Gastrocnemius medialis (tissue), 4 donors: ENCODE measurements at regions not wholly inside any gene's neighbourhood (a gene's known extent, or its start where the extent isn't known, plus 50 kb on each side); places are given as distances from the start of the nearest gene placed in this dataset.

Experiments
- POLR2A ChIP-seq, 2 donors: fragments of 450-650 bp; IDR thresholded peaks; one replicate each; pipeline ENCODE4 v1.6.1; 2017; ENCODE audit warnings: antibody characterized with exemption in 2 of 2, mild to moderate bottlenecking in 2 of 2, moderate library complexity in 2 of 2
- TF ChIP-seq, protein P1 (sequence below), 5 experiments: fragments of 450-650 bp in 3 of 5; fragments of 200-600 bp in 2 of 5; sonication (generic) in 2 of 5; IDR thresholded peaks in 4 of 5; conservative IDR thresholded peaks in 1 of 5; 1 replicate in 4 of 5; 2 replicates in 1 of 5; pipeline ENCODE4 v1.5.1; 2016 to 2019; ENCODE audit warnings: antibody characterized with exemption in 5 of 5, mild to moderate bottlenecking in 3 of 5, moderate library complexity in 3 of 5

GRCh38 chr1:200316148-200316803 is 93.6 kb downstream of the ZNF281 start:
- TF ChIP-seq, protein P1, sequence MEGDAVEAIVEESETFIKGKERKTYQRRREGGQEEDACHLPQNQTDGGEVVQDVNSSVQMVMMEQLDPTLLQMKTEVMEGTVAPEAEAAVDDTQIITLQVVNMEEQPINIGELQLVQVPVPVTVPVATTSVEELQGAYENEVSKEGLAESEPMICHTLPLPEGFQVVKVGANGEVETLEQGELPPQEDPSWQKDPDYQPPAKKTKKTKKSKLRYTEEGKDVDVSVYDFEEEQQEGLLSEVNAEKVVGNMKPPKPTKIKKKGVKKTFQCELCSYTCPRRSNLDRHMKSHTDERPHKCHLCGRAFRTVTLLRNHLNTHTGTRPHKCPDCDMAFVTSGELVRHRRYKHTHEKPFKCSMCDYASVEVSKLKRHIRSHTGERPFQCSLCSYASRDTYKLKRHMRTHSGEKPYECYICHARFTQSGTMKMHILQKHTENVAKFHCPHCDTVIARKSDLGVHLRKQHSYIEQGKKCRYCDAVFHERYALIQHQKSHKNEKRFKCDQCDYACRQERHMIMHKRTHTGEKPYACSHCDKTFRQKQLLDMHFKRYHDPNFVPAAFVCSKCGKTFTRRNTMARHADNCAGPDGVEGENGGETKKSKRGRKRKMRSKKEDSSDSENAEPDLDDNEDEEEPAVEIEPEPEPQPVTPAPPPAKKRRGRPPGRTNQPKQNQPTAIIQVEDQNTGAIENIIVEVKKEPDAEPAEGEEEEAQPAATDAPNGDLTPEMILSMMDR (IDR thresholded peaks at IDR 0.05 in 4 of 5, conservative IDR thresholded peaks at IDR 0.05 in 1 of 5), result no peak
- TF ChIP-seq POLR2A (IDR thresholded peaks at IDR 0.05), result no peak
